ENCODE measurements at regions not wholly inside any gene's neighbourhood (a gene's known extent, or its start where the extent isn't known, plus 50 kb on each side); places are given as distances from the start of the nearest gene placed in this dataset.
A peak's percentile ranks its signal among the peaks of the same experiment; 100 is the strongest.

DNA sequence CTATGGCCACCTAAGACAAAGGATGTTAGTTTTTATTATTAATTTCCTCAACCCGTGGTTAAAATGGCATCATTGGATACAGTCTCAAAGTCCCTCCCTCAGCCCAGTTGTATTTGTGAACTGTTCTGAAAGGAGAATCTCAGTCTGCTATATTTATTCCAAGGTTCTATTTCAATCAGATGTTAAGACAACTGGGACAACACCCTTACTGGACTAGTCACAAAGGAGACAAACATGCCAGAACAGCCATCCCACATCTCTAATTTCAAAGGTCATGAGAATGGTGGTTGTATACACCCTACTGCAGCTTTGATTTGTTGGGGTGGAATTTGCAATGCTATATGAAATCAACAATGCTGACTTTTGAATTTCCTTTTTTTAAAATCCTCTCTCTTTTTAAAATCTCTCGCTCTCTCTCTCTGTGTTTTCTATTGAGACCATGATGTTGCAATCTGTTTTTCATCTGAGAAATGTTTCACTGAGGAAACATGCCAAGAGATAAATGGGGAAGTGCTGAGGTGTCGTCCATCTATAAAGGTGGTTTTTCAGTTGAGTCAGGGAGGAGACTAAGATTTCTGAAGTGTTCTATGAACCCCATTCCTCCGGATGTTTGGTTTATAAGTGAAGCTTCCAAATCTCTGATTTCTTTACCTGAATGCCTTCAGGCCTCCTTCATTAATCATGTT lies 201.5 kb upstream of the GATB start:
- DNase-seq: no peak
- 72 to 86% (median 74%) methylated on average over 4 of the region's 4 CpGs for WGBS, 4 donors
- no peak for ATAC-seq
- H3K4me1 ChIP-seq: peaks cover 0 to 25% (median 6%) of the 10 kb centered on the region in 12 donors
- peak overlapping the region in 4 of 12 donors; percentile 0 to 55 (median 29) for H3K27ac ChIP-seq
- no peak for TF ChIP-seq POLR2A (IDR thresholded peaks at IDR 0.05)
- TF ChIP-seq, protein P1, sequence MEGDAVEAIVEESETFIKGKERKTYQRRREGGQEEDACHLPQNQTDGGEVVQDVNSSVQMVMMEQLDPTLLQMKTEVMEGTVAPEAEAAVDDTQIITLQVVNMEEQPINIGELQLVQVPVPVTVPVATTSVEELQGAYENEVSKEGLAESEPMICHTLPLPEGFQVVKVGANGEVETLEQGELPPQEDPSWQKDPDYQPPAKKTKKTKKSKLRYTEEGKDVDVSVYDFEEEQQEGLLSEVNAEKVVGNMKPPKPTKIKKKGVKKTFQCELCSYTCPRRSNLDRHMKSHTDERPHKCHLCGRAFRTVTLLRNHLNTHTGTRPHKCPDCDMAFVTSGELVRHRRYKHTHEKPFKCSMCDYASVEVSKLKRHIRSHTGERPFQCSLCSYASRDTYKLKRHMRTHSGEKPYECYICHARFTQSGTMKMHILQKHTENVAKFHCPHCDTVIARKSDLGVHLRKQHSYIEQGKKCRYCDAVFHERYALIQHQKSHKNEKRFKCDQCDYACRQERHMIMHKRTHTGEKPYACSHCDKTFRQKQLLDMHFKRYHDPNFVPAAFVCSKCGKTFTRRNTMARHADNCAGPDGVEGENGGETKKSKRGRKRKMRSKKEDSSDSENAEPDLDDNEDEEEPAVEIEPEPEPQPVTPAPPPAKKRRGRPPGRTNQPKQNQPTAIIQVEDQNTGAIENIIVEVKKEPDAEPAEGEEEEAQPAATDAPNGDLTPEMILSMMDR (IDR thresholded peaks at IDR 0.05): no peak
- no peaks in the 10 kb centered on the region for H3K36me3 ChIP-seq
- no peak overlapping the region for H3K4me3 ChIP-seq
- no peaks in the 10 kb centered on the region for H3K9me3 ChIP-seq
- intact Hi-C loops (cut with DNase I): loop anchor here in 2 of 10 donors (5.0 to 10.0 kb wide), 2 partner anchors 75 to 423 kb away; no protein-coding TSS in a partner anchor
- H3K27me3 ChIP-seq: no peaks in the 10 kb centered on the region

DNA sequence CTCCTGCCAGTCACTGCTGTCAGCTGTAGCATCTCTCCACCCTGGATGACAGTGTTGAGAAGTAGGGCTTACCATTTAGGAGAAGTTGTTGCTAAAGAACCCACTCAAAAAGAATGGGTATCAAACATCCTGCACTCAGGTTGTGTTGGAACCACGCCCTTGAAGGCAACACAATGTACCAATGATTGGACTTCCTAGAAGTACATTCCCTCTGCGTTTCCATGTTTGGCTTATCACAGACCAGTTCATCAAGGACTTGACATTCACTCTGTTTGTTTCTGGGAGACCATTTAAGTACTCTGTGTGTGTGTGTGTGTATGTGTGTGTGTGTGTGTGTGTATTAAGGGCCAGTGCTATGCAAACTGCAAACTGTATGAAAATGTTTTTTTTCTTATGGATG lies 200.6 kb upstream of the GATB start:
- Histone ChIP-seq H3K27me3 (no peaks in the 10 kb centered on the region), H3K36me3 (no peaks in the 10 kb centered on the region), H3K4me3 (no peak overlapping the region), H3K27ac (peak overlapping the region in 4 of 12 donors; percentile 32 to 72 (median 54)), H3K9me3 (no peaks in the 10 kb centered on the region), H3K4me1 (peaks cover 0 to 31% (median 10%) of the 10 kb centered on the region in 12 donors)
- TF ChIP-seq, protein P1 (IDR thresholded peaks at IDR 0.05): no peak
- no peak for TF ChIP-seq POLR2A (IDR thresholded peaks at IDR 0.05)
- WGBS, 4 donors: 41 to 53% (median 45%) methylated on average over 2 of the region's 2 CpGs
- DNase-seq (peak in 3 of 5 donors; percentile 25 to 55 (median 36)), ATAC-seq (peak; percentile 82 to 84 (median 82))
- intact Hi-C loops (cut with DNase I): loop anchor here in 2 of 10 donors (5.0 to 10.0 kb wide), 2 partner anchors 76 to 423 kb away; no protein-coding TSS in a partner anchor

DNA sequence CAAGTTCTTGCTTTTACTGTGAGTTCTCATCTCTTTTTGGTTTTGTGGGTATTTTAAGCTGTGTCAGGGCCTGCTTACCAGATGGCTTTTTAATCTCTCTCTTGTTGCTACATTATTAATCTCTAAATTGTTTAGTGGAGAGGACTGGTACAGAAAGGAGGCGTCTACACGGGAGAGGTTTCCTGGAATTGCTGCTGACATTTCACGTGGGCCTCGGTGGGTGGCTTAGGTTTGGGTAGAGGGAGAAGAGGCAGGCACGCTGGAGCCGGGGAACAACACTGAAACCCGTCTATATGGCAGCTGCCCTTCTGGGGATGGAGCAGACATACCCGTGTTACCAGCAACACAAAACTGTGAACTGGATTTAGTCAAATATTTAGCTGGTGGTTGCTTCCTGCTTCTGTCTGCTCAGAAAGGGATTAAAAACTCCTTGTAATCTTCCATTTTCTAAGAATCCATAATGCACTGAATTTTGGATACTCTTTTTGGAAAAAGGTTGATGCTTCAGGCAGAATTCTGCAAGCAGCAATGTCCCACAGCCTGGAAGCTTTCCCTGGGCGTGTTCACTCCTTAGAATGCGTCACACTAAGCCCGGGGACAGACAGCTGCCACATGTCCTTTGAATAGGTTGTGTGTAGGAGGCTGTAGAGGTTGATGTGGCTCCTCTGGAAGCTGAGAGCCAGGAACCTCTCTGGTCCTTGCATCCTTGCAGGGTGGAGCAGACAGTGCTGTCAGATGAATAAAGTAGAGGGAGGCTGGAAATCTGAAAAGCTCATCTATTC lies 199.8 kb upstream of the GATB start:
- intact Hi-C loops (cut with DNase I): loop anchor here in 2 of 10 donors (5.0 to 10.0 kb wide), 2 partner anchors 77 to 424 kb away; no protein-coding TSS in a partner anchor
- Histone ChIP-seq H3K27ac (peak overlapping the region in 6 of 12 donors; percentile 24 to 72 (median 40)), H3K4me1 (peaks cover 0 to 31% (median 10%) of the 10 kb centered on the region in 12 donors), H3K36me3 (no peaks in the 10 kb centered on the region), H3K9me3 (no peaks in the 10 kb centered on the region), H3K27me3 (no peaks in the 10 kb centered on the region), H3K4me3 (no peak overlapping the region)
- ATAC-seq (peak in 3 of 4 donors; percentile 33 to 61 (median 41)), DNase-seq (peak in 2 of 5 donors; percentile 20 to 48)
- TF ChIP-seq, protein P1 (IDR thresholded peaks at IDR 0.05): no peak
- no peak for TF ChIP-seq POLR2A (IDR thresholded peaks at IDR 0.05)
- WGBS, 4 donors: 41 to 65% (median 55%) methylated on average over 11 of the region's 11 CpGs

DNA sequence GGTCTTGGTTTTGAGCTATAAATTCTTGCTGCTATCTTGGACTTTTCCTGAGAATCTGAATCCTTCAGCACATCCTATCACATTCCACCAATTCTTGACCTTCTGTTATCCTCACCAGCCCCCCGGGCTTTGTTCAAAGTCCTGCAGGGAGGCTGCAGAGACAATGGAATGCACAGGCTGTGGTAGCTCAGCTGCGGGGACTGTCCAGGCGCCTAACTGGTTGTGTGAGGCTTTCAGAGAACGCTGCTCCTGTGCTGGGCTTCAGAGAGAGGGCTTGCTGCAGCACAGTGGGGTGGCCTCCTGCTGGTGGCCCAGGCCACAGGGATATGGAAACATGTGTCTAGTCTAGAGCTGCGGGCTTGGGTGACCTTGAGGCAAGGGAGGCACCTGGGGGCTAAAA lies 196.3 kb upstream of the GATB start:
- DNase-seq (peak in 3 of 5 donors; percentile 20 to 38 (median 30)), ATAC-seq (peak in 3 of 4 donors; percentile 32 to 62 (median 50))
- H3K9me3 ChIP-seq: no peaks in the 10 kb centered on the region
- H3K4me3 ChIP-seq: no peak overlapping the region
- H3K27me3 ChIP-seq: no peaks in the 10 kb centered on the region
- WGBS, 4 donors: 13 to 20% (median 18%) methylated on average over 5 of the region's 5 CpGs
- TF ChIP-seq POLR2A (IDR thresholded peaks at IDR 0.05): no peak
- TF ChIP-seq, protein P1 (IDR thresholded peaks at IDR 0.05): peak in 3 of 12 donors; percentile 7 to 31 (median 13)
- peaks cover 0 to 30% (median 10%) of the 10 kb centered on the region in 12 donors for H3K4me1 ChIP-seq
- intact Hi-C loops (cut with DNase I): loop anchor here in 1 of 10 donors (5.0 kb wide), 1 partner anchor 150 kb away; no protein-coding TSS in a partner anchor
- H3K36me3 ChIP-seq: no peaks in the 10 kb centered on the region
- peak overlapping the region in 7 of 12 donors; percentile 28 to 75 (median 49) for H3K27ac ChIP-seq
